GM12878 (cell line): ENCODE measurements at regions not wholly inside any gene's neighbourhood (a gene's known extent, or its start where the extent isn't known, plus 50 kb on each side); places are given as distances from the start of the nearest gene placed in this dataset.

Experiments
- ATAC-seq: fragments of 200-7000 bp; cut with Tn5 transposase; 3 replicates; pipeline ENCODE4 v1.9.1; 2020; ENCODE audit warnings: mild to moderate bottlenecking, moderate library complexity
- BruUV-seq: library from RNA; stranded (reverse); fragments of 400-500 nt; replicated peaks from 2 replicates; lab custom pipeline; 2021; lab: Mats Ljungman, UMichigan
- CTCF ChIA-PET: fragments of 300-600 bp; sonication (Branson Sonifier 250); formaldehyde crosslinking; extraction: SDS; loops from one replicate; lab custom pipeline; 2021; ENCODE audit warnings: inconsistent platforms; lab: Yijun Ruan, JAX
- POLR2A ChIA-PET: fragments of 350-600 bp; formaldehyde crosslinking; extraction: SDS; loops from one replicate; lab custom pipeline; 2021; ENCODE audit warnings: inconsistent platforms; lab: Charles Lee
- RAD21 ChIA-PET: fragments of 300-600 bp; sonication (Branson Sonifier 250); formaldehyde crosslinking; loops from one replicate; lab custom pipeline; 2023; ENCODE audit warnings: antibody characterized with exemption; ENCODE audit not compliant: unreplicated experiment; lab: Charles Lee
- SMC1A ChIA-PET: fragments of 300-600 bp; sonication (Branson Sonifier 250); formaldehyde crosslinking; loops from one replicate; lab custom pipeline; 2023; ENCODE audit not compliant: unreplicated experiment, uncharacterized antibody; lab: Charles Lee
- DNase-seq: peaks from one replicate; pipeline ENCODE4 v3.0.0-alpha.2; 2011; ENCODE audit warnings: low read depth, low spot score
- FAIRE-seq: peaks from 3 replicates; lab custom pipeline; 2011; peaks lifted over from hg19 to GRCh38; lab: Jason Lieb, UNC
- H2AFZ ChIP-seq: 2 replicates; pipeline ENCODE4 v1.6.0; 2011; ENCODE audit warnings: low read depth, low read length, control low read depth; ENCODE audit not compliant: control insufficient read depth
- H3K27ac ChIP-seq: 2 replicates; pipeline ENCODE4 v1.5.1; 2011; ENCODE audit warnings: control low read depth; ENCODE audit not compliant: control insufficient read depth, insufficient read depth
- H3K27me3 ChIP-seq, 2 experiments: replicated peaks in 1 of 2; 2 replicates each; pipeline versions ENCODE4 v1.6.0 to v1.6.1; 2011; ENCODE audit warnings: low read length in 1 of 2; ENCODE audit not compliant: control insufficient read depth in 2 of 2, insufficient read depth in 2 of 2
- H3K36me3 ChIP-seq, 2 experiments: 2 replicates each; pipeline ENCODE4 v1.5.1; 2011; ENCODE audit warnings: low read length in 1 of 2; ENCODE audit not compliant: control insufficient read depth in 2 of 2, insufficient read depth in 2 of 2
- H3K4me1 ChIP-seq: 2 replicates; pipeline ENCODE4 v1.6.1; 2011; ENCODE audit warnings: mild to moderate bottlenecking, low read length, moderate library complexity, mixed read lengths; ENCODE audit not compliant: control insufficient read depth, insufficient read depth
- H3K4me2 ChIP-seq: 2 replicates; pipeline ENCODE4 v1.6.0; 2011; ENCODE audit warnings: control low read depth; ENCODE audit not compliant: control insufficient read depth, insufficient read depth
- H3K4me3 ChIP-seq: fragments of 200-600 bp; sonication (generic); 2 replicates; pipeline ENCODE4 v1.5.1; 2016
- H3K79me2 ChIP-seq: 2 replicates; pipeline ENCODE4 v1.6.0; 2011; ENCODE audit warnings: low read length; ENCODE audit not compliant: control insufficient read depth, insufficient read depth
- H3K9ac ChIP-seq: 2 replicates; pipeline ENCODE4 v1.8.0; 2011; ENCODE audit warnings: low read length, control low read depth, mixed read lengths; ENCODE audit not compliant: control insufficient read depth, insufficient read depth
- H3K9me3 ChIP-seq: replicated peaks from 3 replicates; pipeline ENCODE4 v1.5.1; 2011; ENCODE audit warnings: mild to moderate bottlenecking, low read length; ENCODE audit not compliant: control insufficient read depth, insufficient read depth
- H4K20me1 ChIP-seq: 2 replicates; pipeline ENCODE4 v1.6.0; 2011; ENCODE audit not compliant: control insufficient read depth, insufficient read depth
- SREBF2 ChIP-seq: IDR thresholded peaks from 2 replicates; pipeline ENCODE4 v1.6.1; 2012; ENCODE audit warnings: mild to moderate bottlenecking, low read length
- USF1 ChIP-seq: IDR thresholded peaks from 2 replicates; pipeline ENCODE4 v1.6.1; 2011; ENCODE audit warnings: borderline replicate concordance, low read depth, mild to moderate bottlenecking, moderate library complexity, mixed read lengths, low read length; ENCODE audit not compliant: insufficient read depth; ENCODE audit errors: extremely low read length
- ZNF24 ChIP-seq: fragments of 450-650 bp; IDR thresholded peaks from 2 replicates; pipeline ENCODE4 v1.6.1; 2017; ENCODE audit warnings: antibody characterized with exemption, mild to moderate bottlenecking
- WGBS: methylation state at CpG from one replicate; pipeline ENCODE4 v1.1.6; 2016; ENCODE audit warnings: low lambda C conversion rate; ENCODE audit not compliant: insufficient replicate concordance, insufficient coverage; ENCODE audit errors: missing lambda C conversion rate; 5-methylcytosine and 5-hydroxymethylcytosine counted together
- in situ Hi-C: fragments of 300-500 bp; cut with MboI; formaldehyde crosslinking; loops from 9 replicates; pipeline ENCODE4 v1.14.3; 2018; ENCODE audit warnings: mixed read lengths
- intact Hi-C: fragments of 100-400 bp; cut with micrococcal nuclease; formaldehyde crosslinking; loops from one replicate; pipeline ENCODE4 v1.14.2; 2022; ENCODE audit not compliant: unreplicated experiment

GRCh38 chr5:56305001-56305950 is 72.1 kb upstream of the ANKRD55 start:
- Histone ChIP-seq H3K9me3 (no peaks in the 10 kb centered on the region; the same call in 2 of the 3 replicates), H3K4me2 (no peak overlapping the region), H3K9ac (no peak overlapping the region), H3K79me2 (no peaks in the 10 kb centered on the region), H4K20me1 (no peaks in the 10 kb centered on the region), H3K4me1 (no peaks in the 10 kb centered on the region), H2AFZ (no peak overlapping the region), H3K4me3 (no peak overlapping the region), H3K27me3 (no peaks in the 10 kb centered on the region), H3K36me3 (no peaks in the 10 kb centered on the region), H3K27ac (no peak overlapping the region)
- ATAC-seq (no peak), FAIRE-seq (no peak), DNase-seq (no peak)
- ChIA-PET POLR2A (interaction anchor here (0.6 kb wide), 1 partner anchor 9 kb away, joined by 3 read pairs; no protein-coding TSS in a partner anchor), RAD21 (no interaction called here), SMC1A (interaction anchor here (1.1 to 1.7 kb wide), 6 partner anchors 13 to 214 kb away, joined by 3 to 5 read pairs (median 4); no protein-coding TSS in a partner anchor), CTCF (interaction anchor here (0.6 to 1.8 kb wide), 3 partner anchors 8 to 10 kb away, joined by 3 to 11 read pairs (median 7); no protein-coding TSS in a partner anchor)
- intact Hi-C loops (no loop called here), in situ Hi-C loops (no loop called here)
- BruUV-seq = no TSS peak
- TF ChIP-seq ZNF24 (no peak), USF1 (no peak)
- WGBS = 28% methylated on average over 4 of the region's 4 CpGs

DNA sequence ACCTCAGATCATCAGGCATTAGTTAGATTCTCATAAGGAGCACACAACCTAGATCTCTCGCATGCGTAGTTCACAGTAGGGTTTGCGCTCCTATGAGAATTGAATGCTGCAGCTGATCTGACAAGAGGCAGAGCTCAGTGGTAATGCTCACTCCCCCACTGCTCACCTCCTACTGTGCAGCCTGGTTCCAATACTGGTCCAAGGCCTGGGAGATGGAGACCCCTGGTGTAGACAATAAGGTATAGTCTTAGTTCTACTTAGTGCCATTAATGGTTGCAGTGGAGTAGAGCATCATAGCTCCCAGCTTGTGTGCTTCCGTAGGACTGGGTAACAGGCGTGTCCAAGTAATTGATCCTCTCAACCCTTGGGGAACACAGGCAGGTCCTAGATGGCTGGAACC is 70.4 kb upstream of the ANKRD55 start:
- CTCF ChIA-PET = interaction anchor here (1.0 to 1.8 kb wide), 5 partner anchors 12 to 535 kb away, joined by 3 to 11 read pairs (median 4); no protein-coding TSS in a partner anchor
- H3K27ac ChIP-seq = no peak overlapping the region
- no peak overlapping the region for H3K4me3 ChIP-seq
- DNase-seq (no peak), ATAC-seq (no peak; the same call in 2 of the 3 replicates), FAIRE-seq (no peak)
- no peak overlapping the region for H3K9ac ChIP-seq
- H3K36me3 ChIP-seq = no peaks in the 10 kb centered on the region
- H3K27me3 ChIP-seq = no peaks in the 10 kb centered on the region
- intact Hi-C loops (no loop called here), in situ Hi-C loops (no loop called here)
- no peaks in the 10 kb centered on the region for H3K4me1 ChIP-seq
- 93% methylated on average over 5 of the region's 5 CpGs for WGBS
- no peaks in the 10 kb centered on the region for H4K20me1 ChIP-seq
- BruUV-seq = no TSS peak
- H3K4me2 ChIP-seq = no peak overlapping the region
- no peak for TF ChIP-seq SREBF2
- no peak overlapping the region for H2AFZ ChIP-seq
- POLR2A ChIA-PET = no interaction called here
- no peaks in the 10 kb centered on the region; the same call in 2 of the 3 replicates for H3K9me3 ChIP-seq
- H3K79me2 ChIP-seq = no peaks in the 10 kb centered on the region
- RAD21 ChIA-PET = interaction anchor here (0.8 to 1.3 kb wide), 2 partner anchors 33 to 103 kb away, joined by 3 to 5 read pairs; no protein-coding TSS in a partner anchor
- SMC1A ChIA-PET = interaction anchor here (0.7 to 1.8 kb wide), 5 partner anchors 12 to 261 kb away, joined by 3 to 5 read pairs (median 3); no protein-coding TSS in a partner anchor
